ENCODE measurements at regions not wholly inside any gene's neighbourhood (a gene's known extent, or its start where the extent isn't known, plus 50 kb on each side); places are given as distances from the start of the nearest gene placed in this dataset.

DNA sequence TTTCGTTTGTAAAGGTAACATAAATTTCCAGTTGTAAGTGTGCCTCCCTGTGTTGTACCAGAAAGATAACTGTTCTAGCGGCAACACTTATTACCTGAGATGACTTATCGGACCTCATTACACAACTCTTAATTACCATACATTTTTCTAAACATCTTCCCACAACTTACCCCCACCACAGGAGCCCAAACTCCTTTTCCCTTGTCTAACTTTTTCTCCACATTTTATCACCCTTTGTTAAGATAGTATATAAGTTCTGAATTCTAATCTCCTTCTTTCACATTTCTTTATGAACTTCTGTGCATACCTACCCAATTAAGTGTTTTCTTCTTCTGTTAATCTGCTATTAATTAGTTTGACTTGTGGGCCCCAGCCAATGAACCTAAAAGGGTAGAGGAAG lies 143.7 kb upstream of the CAMK1G start:
- no peak for DNase-seq (ENCODE audit: low spot score)
- TF ChIP-seq, protein P1, sequence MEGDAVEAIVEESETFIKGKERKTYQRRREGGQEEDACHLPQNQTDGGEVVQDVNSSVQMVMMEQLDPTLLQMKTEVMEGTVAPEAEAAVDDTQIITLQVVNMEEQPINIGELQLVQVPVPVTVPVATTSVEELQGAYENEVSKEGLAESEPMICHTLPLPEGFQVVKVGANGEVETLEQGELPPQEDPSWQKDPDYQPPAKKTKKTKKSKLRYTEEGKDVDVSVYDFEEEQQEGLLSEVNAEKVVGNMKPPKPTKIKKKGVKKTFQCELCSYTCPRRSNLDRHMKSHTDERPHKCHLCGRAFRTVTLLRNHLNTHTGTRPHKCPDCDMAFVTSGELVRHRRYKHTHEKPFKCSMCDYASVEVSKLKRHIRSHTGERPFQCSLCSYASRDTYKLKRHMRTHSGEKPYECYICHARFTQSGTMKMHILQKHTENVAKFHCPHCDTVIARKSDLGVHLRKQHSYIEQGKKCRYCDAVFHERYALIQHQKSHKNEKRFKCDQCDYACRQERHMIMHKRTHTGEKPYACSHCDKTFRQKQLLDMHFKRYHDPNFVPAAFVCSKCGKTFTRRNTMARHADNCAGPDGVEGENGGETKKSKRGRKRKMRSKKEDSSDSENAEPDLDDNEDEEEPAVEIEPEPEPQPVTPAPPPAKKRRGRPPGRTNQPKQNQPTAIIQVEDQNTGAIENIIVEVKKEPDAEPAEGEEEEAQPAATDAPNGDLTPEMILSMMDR (IDR thresholded peaks at IDR 0.05): no peak
- H3K4me3 ChIP-seq: no peak overlapping the region
- no peak overlapping the region for H3K27ac ChIP-seq

DNA sequence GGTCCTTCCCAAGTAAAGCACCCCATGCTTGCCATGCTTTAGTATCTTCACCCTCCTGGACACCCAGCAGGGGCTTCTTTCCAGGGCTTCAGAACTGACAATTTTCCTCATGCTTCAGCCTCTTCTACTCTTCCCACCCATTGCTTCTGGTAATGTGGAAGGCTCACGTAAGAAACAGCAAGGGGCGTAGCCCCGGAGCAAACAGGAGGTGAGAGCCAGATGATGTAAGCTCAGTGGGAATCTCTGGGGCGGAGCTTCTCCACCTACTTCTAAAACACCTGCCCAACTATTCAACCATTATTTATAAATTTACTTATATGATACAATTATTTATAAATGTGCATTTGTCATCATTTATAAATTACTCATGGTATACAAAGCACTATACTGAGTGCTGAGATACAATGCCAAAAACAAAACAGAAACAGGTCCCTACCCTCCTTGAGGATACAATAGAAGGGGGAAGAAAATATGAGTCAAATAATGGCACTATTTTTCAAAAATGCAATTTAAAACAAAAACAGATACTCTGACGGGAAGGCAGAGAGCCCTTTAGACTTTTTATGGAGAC lies 140.1 kb upstream of the CAMK1G start:
- TF ChIP-seq, protein P1 (IDR thresholded peaks at IDR 0.05): no peak
- no peak overlapping the region for H3K4me3 ChIP-seq
- H3K27ac ChIP-seq: no peak overlapping the region
- no peak for DNase-seq (ENCODE audit: low spot score)

DNA sequence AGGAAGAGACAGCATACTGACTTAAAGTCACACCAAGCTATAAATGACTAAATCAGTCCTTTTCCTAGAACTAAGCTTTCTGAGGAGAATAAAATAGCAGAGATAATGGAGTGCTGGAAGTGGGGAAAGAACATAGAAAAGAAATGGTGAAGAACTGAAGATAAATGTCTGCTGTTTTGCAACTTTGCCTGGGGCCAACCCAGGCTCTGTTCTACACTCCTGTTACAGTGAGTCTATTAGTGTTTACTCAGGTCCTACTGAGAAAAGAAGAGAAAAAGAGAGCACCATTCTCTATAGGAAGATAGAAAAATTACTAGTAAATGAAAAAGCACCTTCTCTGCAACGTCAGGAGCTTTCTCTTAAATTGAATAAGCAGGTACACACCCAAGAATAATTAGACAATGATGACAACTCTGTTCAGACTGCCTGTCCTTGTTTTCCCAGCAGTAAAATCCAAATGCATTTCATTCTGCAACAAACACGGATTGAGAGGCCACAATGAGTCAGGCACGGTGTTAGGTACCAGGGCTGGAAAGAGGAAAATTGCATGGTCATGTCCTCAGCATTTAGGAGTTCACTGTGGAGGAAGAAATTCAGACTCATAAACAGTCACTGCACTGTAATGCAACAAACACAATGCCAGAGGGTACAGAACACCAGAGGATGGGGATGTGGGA lies 139.4 kb upstream of the CAMK1G start:
- no peak for DNase-seq (ENCODE audit: low spot score)
- TF ChIP-seq, protein P1 (IDR thresholded peaks at IDR 0.05): no peak
- Histone ChIP-seq H3K4me3 (no peak overlapping the region), H3K27ac (no peak overlapping the region)

DNA sequence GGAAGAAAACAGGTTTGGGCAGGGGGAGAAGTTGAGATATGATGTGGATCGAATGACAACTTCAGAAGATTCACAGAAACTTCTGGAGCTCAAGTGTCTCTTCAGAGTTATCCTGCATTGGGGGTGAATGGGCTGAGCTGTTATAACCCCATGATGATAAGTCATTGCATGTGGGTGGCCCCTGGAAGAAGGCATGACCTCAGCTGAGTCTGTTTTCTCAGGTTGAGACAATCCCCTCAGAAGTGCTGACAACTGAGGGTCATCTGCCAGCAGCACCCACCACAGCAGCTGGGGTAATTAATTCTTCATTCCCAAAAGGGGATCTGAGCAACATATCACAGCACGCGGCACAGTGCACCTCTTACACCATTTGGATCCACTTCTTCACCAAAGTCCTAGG lies 138.6 kb upstream of the CAMK1G start:
- H3K27ac ChIP-seq: no peak overlapping the region
- no peak overlapping the region for H3K4me3 ChIP-seq
- TF ChIP-seq, protein P1 (IDR thresholded peaks at IDR 0.05): no peak
- no peak for DNase-seq (ENCODE audit: low spot score)

DNA sequence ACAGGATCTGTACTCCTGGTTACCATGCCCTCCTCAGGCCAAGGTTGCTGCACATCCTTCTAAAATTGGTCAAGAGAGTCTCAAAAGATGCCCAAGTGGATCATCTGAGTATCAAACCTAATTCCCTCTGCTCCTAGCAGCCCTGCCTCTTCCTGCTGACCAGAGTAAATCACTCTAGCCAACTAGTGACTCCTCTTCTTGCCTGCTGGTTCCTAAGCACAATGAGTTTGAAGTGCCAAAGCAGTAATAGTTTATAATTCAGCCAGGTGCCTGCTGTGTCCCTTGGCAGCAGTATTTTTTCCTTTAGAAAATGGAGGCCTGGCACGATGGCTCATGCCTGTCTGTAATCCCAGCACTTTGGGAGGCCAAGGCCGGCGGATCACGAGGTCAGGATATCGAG lies 137.9 kb upstream of the CAMK1G start:
- Histone ChIP-seq H3K4me3 (no peak overlapping the region), H3K27ac (no peak overlapping the region)
- TF ChIP-seq, protein P1 (IDR thresholded peaks at IDR 0.05): no peak
- DNase-seq (ENCODE audit: low spot score): no peak

DNA sequence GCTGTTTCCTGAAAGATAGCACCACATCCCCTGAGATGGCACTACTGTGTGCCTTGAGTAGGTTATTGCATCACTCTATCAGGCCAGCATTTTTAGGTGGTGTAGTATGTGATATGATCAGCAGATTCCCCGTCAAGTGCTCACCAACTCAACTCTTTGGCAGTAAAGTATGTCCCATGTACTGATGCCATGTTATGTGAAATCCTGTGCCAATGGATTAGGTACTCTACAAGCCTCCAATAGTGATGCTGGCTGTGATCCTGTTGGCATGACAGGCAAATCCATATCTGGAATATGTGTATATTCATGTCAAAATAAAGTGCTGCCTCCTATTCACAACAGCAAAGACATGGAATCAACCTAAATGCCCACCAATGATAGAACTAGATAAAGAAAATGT lies 137.2 kb upstream of the CAMK1G start:
- no peak overlapping the region for H3K4me3 ChIP-seq
- no peak overlapping the region for H3K27ac ChIP-seq
- TF ChIP-seq, protein P1 (IDR thresholded peaks at IDR 0.05): no peak
- no peak for DNase-seq (ENCODE audit: low spot score)

DNA sequence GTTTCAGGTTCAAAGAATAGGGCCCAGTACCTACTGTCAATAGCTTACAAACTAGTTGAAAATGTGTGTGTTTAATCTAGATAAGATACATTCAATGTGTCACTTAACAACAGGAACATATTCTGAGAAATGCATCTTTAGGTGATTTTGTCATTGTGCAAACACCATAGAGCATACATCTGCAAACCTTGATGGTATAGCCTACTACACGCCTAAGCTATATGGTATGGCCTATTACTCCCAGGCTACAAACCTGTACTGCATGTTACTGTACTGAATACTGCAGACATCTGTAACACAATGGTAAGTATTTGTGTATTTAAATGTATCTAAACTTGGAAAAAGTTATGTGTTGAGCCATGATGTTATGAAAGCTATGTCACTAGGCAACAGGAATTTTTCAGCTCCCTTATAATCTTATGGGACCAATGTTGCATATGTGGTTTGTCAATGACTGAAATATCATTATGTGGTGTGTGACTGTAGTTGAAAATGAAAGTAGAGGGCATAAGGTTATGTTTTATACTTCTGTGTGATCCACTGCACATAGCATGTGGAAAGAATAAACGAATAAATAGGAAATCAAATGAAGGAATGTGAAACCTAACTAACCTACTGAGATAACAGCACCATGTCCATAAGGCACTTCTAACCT lies 129.0 kb upstream of the CAMK1G start:
- TF ChIP-seq, protein P1 (IDR thresholded peaks at IDR 0.05): no peak
- Histone ChIP-seq H3K27ac (no peak overlapping the region), H3K4me3 (no peak overlapping the region)
- DNase-seq (ENCODE audit: low spot score): no peak
